Erythroblast (primary cell): ENCODE measurements at regions not wholly inside any gene's neighbourhood (a gene's known extent, or its start where the extent isn't known, plus 50 kb on each side); places are given as distances from the start of the nearest gene placed in this dataset.

Source experiments
- DNase-seq, 2 experiments: peaks; one replicate each; lab custom pipeline; 2025; lab: John Stamatoyannopoulos, UW
- GATA1 ChIP-seq: IDR thresholded peaks from 2 replicates; pipeline ENCODE4 v1.6.1; 2011; ENCODE audit warnings: low read depth, mild to moderate bottlenecking, control low read depth, low read length, moderate library complexity
- POLR2A ChIP-seq: IDR thresholded peaks from 2 replicates; pipeline ENCODE4 v1.6.1; 2011; ENCODE audit warnings: mild to moderate bottlenecking, low read length

DNA sequence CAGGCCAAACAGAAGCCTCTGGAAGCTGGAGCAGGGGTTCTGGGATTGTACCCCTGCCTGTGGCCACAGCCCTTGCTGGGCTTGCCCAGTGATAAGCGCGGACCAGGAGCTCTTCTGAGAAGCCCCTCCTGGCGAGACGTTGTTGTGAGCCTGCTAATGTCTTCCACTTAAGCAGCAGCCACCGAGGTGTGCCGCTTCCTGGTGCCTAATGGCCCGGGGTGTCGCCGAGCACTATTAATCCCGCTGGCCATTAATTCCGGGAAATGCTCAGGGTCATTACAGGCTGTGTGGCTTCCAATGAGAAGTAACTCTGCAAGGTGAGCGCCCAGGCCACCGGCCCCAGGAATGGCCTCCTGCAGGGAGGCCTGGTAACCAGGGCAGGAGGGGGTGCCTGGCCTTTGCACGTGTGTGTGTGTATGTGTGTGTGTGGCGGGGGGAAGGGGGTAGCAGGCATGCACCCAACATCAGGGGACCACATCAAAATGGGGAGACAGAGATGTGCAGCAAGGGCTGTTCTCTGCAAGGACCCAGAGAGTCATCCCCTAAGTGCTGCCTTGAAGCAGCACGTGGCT is 175.0 kb downstream of the URI1 start:
- TF ChIP-seq POLR2A (no peak), GATA1 (no peak)

DNA sequence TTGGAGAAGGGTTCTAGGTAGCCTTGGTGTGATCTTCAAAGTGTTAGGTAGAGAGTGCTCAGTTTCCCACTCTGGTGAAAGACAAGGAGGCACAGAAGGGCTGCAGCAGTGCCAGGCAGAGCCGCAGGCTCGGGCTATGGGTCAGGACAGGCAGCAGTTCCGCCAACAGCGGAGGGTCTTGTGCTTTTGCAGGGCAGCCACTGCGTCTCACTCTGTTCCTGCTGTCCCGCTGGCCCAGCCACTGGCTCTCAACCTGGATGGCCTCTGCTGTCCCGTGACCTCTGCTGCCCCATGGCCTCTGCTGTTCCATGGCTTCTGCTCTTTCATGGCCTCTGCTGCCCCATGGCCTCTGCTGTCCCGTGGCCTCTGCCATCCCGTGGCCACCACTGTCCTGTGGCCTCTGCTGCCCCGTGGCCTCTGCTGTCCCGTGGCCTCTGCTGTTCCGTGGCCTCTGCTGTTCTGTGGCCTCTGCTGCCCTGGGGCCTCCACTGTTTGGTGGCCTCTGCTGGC is 175.7 kb downstream of the URI1 start:
- TF ChIP-seq GATA1 (no peak), POLR2A (no peak)
- no peak for DNase-seq

More for the DNA sequence above, 175.0 kb downstream of the URI1 start:
- no peak for DNase-seq

DNA sequence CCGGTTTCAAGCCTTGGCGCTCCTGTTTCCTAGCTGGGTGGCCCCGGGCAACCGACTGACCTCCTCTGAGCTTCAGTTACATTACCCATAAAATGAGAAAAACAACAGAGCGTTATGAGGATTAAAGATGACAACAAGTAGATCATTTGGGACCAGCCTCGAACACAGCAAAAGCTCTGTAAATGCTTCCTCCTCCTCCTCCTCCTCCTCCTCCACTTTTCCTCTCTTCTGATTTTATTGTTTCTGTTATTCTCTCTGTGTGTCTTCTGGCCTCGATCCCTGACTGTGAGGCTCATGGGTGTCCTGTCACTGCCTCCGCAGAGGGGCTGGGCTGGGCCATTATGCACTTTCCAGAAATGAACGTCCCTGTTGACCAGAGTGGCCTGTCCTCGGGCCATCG is 176.2 kb downstream of the URI1 start:
- DNase-seq = no peak
- TF ChIP-seq GATA1 (no peak), POLR2A (no peak)

DNA sequence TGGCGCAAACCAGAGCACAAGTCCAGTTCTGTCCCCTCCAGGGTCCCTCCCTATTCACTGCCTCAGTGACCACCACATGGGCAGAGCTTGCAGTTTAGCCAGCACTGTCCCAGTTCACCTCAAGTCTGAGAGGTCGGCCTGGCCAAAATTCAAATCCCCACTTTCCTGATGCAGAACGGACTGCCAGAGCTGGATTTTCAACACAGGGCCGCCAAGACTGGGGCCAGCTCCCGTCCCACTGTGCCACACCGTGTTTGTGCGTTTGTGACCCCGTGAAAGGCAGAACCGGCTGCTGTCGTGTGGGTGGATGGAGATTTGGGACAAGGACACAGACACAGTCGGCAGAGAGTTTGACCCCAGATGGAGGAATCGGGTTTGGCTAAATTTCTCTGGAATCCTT is 176.7 kb downstream of the URI1 start:
- TF ChIP-seq POLR2A (no peak), GATA1 (no peak)
- no peak for DNase-seq

DNA sequence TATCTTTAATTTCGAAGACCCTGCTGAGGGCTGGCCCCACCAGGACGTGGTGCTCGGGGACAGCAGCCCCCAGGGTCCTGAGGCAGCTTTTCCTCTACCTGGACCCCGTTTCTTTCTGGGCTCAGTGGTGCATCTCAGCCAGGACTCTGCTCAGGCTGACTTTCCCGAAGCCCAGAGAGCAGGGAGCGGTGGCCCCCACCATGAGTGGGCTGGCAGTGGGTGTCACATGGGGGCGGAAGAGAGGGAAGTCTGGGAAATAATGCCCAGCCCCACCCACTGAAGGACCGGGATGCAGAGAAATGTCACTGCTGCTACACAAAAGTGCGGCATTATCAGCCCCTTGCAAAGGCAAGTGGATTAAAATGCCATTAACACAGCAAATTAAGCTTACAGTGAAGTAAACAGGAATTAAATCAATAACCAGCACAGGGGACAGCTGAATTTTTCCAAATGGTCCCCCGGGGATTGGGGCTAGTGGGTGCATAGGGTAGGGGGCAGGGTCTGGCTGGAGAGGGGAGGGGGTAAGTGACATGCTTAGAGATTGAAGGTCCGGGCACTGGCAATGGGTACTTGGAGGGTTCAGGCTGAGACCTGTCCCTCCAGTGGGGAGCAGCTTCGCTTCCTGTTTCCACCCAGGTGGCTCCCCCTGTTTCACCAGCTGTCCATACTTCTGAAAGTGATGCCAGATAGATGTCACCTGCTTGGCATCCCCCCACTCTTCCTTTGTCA is 177.3 kb downstream of the URI1 start:
- TF ChIP-seq POLR2A (no peak), GATA1 (no peak)

DNA sequence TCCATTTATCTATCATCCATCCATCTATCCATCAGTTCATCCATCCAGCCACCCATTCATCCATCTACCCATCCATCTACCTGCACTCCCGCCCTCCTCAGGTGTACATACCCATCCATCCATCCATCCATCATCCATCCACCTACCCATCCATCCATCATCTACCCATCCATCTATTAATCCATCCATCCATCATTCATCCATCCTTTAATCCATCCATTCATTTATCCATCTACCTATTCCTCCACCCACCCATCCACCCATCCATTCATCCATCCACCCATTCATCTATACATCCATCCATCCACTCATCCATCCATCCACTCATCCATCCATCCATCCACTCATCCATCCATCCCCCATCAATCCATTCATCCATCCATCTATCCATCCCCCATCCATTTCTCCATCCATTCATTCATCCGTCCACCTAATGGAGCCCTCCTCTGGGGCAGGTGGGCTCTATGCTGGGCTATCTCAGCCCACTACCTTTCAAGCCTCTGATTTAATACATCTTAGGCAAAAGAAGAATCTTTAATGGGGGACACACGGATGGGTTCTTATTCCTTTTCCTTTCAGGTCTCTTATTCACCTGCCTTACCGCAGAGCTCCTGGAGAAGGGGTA is 178.9 kb downstream of the URI1 start:
- TF ChIP-seq GATA1 (no peak), POLR2A (no peak)
- DNase-seq = no peak

More for the DNA sequence above, 177.3 kb downstream of the URI1 start:
- DNase-seq = no peak

DNA sequence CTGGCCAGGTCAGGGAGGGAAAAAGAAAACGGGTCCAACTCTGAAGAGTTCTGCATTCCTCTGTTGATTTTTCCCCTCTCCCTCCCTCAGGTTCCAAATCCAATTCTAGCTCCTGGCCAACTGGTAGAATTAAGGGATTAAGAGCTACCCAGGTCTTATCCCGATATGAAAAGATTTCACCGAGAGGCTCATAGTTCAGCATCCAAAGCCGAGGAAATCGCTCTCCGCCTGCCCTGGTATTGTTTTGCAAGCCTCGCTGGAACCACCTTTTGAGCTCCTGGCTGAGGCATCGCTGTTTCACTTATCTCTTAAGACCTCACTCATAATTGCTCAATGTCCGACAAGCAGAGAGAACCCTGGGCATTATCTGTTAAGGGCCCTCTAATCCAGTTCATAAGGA is 180.4 kb downstream of the URI1 start:
- no peak for DNase-seq
- TF ChIP-seq GATA1 (no peak), POLR2A (no peak)

DNA sequence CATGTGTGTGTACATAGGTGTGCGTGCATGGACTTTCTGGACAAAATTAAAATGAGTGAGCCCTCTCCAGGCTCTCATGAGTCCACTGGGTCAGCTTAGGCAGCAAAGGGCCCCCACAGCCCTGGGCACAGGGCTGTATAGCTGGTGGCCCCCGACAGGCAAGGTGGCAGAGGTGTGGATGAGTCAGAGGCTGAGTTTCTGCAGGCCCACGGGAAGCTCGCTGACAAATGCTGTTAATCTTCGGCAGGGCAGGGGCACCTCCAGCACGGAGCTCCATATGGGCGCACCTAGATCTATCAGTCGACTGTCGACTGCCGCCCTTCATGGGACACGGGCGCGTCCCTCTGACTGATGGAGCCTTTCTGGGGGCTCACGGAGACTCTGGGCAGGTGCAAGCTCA is 181.1 kb downstream of the URI1 start:
- TF ChIP-seq POLR2A = no peak
- TF ChIP-seq GATA1 = no peak
- DNase-seq = no peak

DNA sequence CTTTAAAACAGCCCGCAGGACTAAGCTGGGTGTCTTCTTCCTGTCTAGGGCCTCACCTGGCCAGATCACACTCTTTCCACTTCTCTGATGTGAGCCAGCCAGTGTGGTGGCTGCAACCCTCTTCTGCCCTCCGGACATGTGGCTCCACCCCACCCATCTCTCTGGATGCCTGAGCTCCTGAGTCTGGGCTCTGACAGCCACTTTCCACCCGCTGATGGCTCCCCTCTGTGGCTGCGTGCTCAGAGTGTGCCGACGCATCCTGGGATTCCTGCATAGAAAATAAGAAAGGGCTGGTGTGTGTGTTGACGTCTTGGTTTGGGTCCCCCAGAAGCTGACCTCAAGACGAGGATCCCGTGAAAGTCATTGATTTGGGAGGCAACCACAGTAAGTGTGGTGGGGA is 181.6 kb downstream of the URI1 start:
- no peak for TF ChIP-seq GATA1
- TF ChIP-seq POLR2A = no peak
- DNase-seq = no peak

DNA sequence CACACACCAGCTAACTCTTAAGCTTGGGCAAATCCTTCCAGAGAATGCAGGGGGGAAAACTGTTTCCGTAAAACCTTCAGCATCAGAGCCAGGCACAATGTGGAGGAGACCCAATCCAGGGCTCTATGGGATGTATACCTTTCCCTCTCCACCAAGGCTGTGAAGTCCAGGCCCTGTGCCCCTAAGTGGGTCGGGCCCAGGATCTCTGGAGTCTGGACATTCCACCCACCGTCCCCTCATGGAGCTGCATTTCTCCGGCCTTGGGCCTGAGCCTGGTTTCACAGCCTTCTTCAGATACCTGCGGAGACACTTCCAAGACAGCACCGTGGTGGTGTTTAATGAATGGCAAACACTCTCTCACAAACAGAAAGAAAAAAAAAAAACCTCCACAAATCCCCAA is 186.2 kb downstream of the URI1 start:
- TF ChIP-seq GATA1 (no peak), POLR2A (no peak)
- no peak for DNase-seq

DNA sequence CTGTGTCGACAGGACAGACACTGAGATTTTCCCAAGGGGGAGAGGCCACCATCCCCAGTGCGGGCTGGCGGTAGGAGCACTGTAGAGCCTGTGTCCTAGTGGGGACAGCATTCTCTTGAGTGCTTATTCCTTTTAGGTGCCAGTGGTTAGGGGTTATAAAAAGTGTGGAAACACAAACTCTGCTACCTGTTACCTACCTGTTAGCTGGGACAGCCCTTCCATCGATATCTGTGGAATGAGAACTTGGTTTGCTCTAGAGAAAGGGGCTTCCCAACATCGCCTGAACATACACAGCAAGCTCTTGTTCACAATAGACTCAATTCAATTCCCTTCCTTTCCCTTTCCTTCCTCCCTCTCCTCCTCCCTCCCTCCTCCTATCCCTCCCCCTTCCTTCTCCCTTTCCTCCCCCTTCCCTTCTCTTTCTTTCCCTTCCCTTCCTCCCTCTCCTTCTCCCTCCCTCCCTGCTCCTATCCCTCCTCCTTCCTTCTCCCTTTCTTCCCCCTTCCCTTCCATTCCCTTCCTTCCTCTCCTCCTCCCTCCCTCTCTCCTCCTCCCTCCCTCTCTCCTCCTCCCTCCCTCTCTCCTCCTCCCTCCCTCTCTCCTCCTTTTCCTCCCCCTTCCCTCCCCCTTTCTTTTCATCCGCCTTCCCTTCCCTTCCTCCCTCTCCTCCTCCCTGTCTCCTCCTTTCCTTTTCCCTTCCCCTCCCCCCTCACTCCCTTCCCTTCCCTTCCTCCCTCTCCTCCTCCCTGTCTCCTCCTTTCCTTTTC is 188.5 kb downstream of the URI1 start:
- TF ChIP-seq POLR2A (no peak), GATA1 (no peak)
- DNase-seq = no peak

DNA sequence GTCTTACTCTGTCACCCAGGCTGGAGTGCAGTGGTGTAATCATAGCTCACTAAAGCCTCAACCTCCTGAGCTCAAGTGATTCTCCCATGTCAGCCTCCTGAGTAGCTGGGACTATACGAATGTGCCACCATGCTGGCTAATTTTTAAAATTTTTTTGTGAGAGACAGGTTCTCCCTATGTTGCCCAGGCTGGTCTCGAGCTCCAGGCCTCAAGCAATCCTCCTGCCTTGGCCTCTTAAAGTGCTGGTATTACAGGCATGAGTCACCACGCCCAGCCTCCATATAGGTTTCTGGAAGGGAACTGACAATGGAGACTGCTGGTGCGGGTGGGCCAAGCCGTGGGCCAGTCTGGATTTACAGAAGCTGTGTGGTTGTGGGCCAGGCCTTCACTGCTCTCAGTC is 189.2 kb downstream of the URI1 start:
- TF ChIP-seq GATA1 = no peak
- no peak for TF ChIP-seq POLR2A
- no peak for DNase-seq

DNA sequence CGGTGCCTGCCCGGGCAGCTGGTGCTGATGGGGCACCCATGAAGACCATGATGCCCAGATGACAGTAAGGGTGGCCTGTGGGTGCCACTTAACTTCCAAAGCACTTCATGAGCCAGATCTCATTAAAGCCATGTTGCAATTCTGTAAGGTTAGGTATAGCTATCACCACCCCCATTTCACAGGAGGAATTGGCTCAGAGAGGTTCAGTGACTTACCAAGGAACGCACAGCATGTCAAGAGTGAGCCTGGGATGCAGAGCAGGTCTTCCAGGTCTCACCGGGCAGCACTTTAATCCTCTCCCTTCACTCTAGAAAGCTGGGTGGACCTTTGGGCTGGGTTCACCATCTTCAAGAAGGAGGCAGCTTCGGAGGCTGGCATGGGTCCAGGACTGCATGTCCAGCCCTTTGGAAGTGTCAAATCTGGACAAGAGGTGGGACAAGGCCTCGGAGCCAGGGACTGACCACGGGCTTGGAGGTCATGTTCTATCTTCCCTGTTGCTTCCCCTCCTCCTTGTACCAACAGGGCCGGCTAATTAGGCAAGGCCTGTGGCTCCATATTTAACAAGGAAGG is 189.8 kb downstream of the URI1 start:
- DNase-seq = no peak
- TF ChIP-seq POLR2A = no peak
- no peak for TF ChIP-seq GATA1

DNA sequence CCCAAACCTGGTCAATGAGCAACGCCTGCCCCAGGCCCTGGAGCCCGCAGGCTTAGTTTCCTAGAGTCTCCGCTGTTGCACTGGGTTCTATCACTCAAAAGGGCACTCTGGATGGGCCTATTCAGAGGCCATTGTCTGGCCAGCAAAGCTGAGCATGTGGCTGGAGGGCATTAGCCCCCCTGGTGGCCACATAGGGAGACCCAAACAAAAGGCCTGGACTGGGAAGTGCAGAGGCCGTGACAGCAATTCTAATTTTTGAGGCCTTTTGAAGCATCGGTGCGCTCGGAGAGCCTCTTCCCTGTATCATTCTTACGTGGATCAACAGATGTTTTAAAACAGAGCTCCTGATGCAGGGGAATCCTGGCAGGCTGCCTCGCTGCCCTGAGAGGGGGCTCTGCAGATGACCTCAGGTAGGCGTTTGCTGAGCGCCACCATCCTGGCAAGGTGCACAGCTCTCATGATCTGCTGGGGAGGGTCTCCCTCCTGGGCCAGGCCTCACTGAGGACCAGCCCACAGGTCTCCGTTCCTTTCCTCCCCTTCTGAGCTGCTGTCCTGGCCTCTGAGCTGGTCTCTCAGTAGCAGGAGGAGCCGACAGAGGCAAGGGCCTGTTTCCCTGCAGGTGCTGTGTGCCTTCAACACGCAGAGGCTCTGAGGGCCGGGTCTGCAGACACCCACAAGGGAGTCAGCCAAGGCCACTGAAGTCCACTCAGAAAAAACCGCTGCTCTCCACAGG is 190.5 kb downstream of the URI1 start:
- DNase-seq = no peak
- TF ChIP-seq GATA1 (no peak), POLR2A (no peak)
